ENCODE measurements at regions not wholly inside any gene's neighbourhood (a gene's known extent, or its start where the extent isn't known, plus 50 kb on each side); places are given as distances from the start of the nearest gene placed in this dataset.
"Not testable (repeated sequence)": the region's sequence is repeated elsewhere in the genome, so short reads cannot be mapped to it uniquely, and the experiment has no call there.

GRCh38 chr2:223166215-223166493 lies 114.2 kb downstream of the KCNE4 start:
- peaks cover 5 to 6% of the 10 kb centered on the region in 2 donors for H3K9me3 Mint-ChIP-seq
- no peaks in the 10 kb centered on the region for H3K36me3 Mint-ChIP-seq
- H3K27ac Mint-ChIP-seq, result no peak overlapping the region
- DNase-seq (ENCODE audit: low spot score in 2 of 2) (no peak), ATAC-seq (no peak)

GRCh38 chr2:223166983-223167650 lies 115.1 kb downstream of the KCNE4 start:
- Mint-ChIP-seq H3K27ac (no peak overlapping the region), H3K36me3 (no peaks in the 10 kb centered on the region), H3K9me3 (peaks cover 5 to 6% of the 10 kb centered on the region in 2 donors)
- DNase-seq (ENCODE audit: low spot score in 2 of 2) (no peak), ATAC-seq (no peak)

GRCh38 chr2:223169830-223170605 lies 118.0 kb downstream of the KCNE4 start:
- H3K9me3 Mint-ChIP-seq, result peaks cover 5 to 6% of the 10 kb centered on the region in 2 donors
- DNase-seq (ENCODE audit: low spot score in 2 of 2) (no peak), ATAC-seq (no peak)
- no peak overlapping the region for H3K27ac Mint-ChIP-seq
- H3K36me3 Mint-ChIP-seq, result no peaks in the 10 kb centered on the region

GRCh38 chr2:223176970-223177369 lies 125.0 kb downstream of the KCNE4 start:
- Mint-ChIP-seq H3K27ac (no peak overlapping the region), H3K36me3 (no peaks in the 10 kb centered on the region), H3K9me3 (no peaks in the 10 kb centered on the region)
- ATAC-seq (no peak), DNase-seq (ENCODE audit: low spot score in 2 of 2) (no peak)

GRCh38 chr2:223180463-223180862 lies 128.5 kb downstream of the KCNE4 start:
- H3K36me3 Mint-ChIP-seq, result no peaks in the 10 kb centered on the region
- DNase-seq (ENCODE audit: low spot score in 2 of 2), result no peak
- peaks cover 0 to 4% of the 10 kb centered on the region in 2 donors for H3K9me3 Mint-ChIP-seq
- no peak for ATAC-seq
- H3K27ac Mint-ChIP-seq, result no peak overlapping the region

- ATAC-seq (no peak), DNase-seq (ENCODE audit: low spot score in 2 of 2) (no peak)
- no peaks in the 10 kb centered on the region for H3K36me3 Mint-ChIP-seq
- no peak overlapping the region for H3K27ac Mint-ChIP-seq
- peaks cover 0 to 4% of the 10 kb centered on the region in 2 donors for H3K9me3 Mint-ChIP-seq
Observed at GRCh38 chr2:223181561-223181960, 129.6 kb downstream of the KCNE4 start.

GRCh38 chr2:223182356-223182755 lies 130.4 kb downstream of the KCNE4 start:
- no peak overlapping the region for H3K27ac Mint-ChIP-seq
- H3K9me3 Mint-ChIP-seq, result peaks cover 0 to 4% of the 10 kb centered on the region in 2 donors
- DNase-seq (ENCODE audit: low spot score in 2 of 2), result no peak
- ATAC-seq, result no peak
- no peaks in the 10 kb centered on the region for H3K36me3 Mint-ChIP-seq

GRCh38 chr2:223185638-223186037 lies 133.6 kb downstream of the KCNE4 start:
- H3K9me3 Mint-ChIP-seq, result peaks cover 0 to 4% of the 10 kb centered on the region in 2 donors
- DNase-seq (ENCODE audit: low spot score in 2 of 2), result no peak
- H3K36me3 Mint-ChIP-seq, result no peaks in the 10 kb centered on the region

GRCh38 chr2:223187256-223187655 lies 135.3 kb downstream of the KCNE4 start:
- no peak overlapping the region for H3K27ac Mint-ChIP-seq
- ATAC-seq (no peak), DNase-seq (ENCODE audit: low spot score in 2 of 2) (no peak)
- peaks cover 0 to 4% of the 10 kb centered on the region in 2 donors for H3K9me3 Mint-ChIP-seq
- H3K36me3 Mint-ChIP-seq, result no peaks in the 10 kb centered on the region

More at GRCh38 chr2:223185638-223186037, 133.6 kb downstream of the KCNE4 start:
- no peak overlapping the region for H3K27ac Mint-ChIP-seq
- no peak for ATAC-seq

GRCh38 chr2:223190561-223191206 lies 138.7 kb downstream of the KCNE4 start:
- not testable (repeated sequence) for H3K36me3 Mint-ChIP-seq; H3K27ac Mint-ChIP-seq; DNase-seq (ENCODE audit: low spot score in 2 of 2); ATAC-seq
- H3K9me3 Mint-ChIP-seq, result peaks cover 10 to 12% of the 10 kb centered on the region in 2 donors

- ATAC-seq (no peak), DNase-seq (ENCODE audit: low spot score in 2 of 2) (no peak)
- Mint-ChIP-seq H3K36me3 (peaks cover 0 to 6% of the 10 kb centered on the region in 2 donors), H3K9me3 (peaks cover 12 to 15% of the 10 kb centered on the region in 2 donors), H3K27ac (no peak overlapping the region)
Observed at GRCh38 chr2:223196331-223196730, 144.3 kb downstream of the KCNE4 start.

- H3K36me3 Mint-ChIP-seq, result peaks cover 0 to 6% of the 10 kb centered on the region in 2 donors
- H3K27ac Mint-ChIP-seq, result no peak overlapping the region
- no peak for DNase-seq (ENCODE audit: low spot score in 2 of 2)
- no peak for ATAC-seq
- peaks cover 12 to 15% of the 10 kb centered on the region in 2 donors for H3K9me3 Mint-ChIP-seq
Observed at GRCh38 chr2:223197046-223197445, 145.1 kb downstream of the KCNE4 start.

- DNase-seq (ENCODE audit: low spot score in 2 of 2) (no peak), ATAC-seq (no peak)
- no peak overlapping the region for H3K27ac Mint-ChIP-seq
- no peaks in the 10 kb centered on the region for H3K36me3 Mint-ChIP-seq
- H3K9me3 Mint-ChIP-seq, result peaks cover 0 to 6% of the 10 kb centered on the region in 2 donors
Observed at GRCh38 chr2:223199531-223200515, 147.8 kb downstream of the KCNE4 start.

- Mint-ChIP-seq H3K36me3 (peaks cover 0 to 10% of the 10 kb centered on the region in 2 donors), H3K27ac (no peak overlapping the region), H3K9me3 (peaks cover 4 to 11% of the 10 kb centered on the region in 2 donors)
- DNase-seq (ENCODE audit: low spot score in 2 of 2) (no peak), ATAC-seq (no peak)
Observed at GRCh38 chr2:223203971-223204929, 152.3 kb downstream of the KCNE4 start.

- peaks cover 15 to 19% of the 10 kb centered on the region in 2 donors for H3K9me3 Mint-ChIP-seq
- ATAC-seq, result no peak
- no peak overlapping the region for H3K27ac Mint-ChIP-seq
- DNase-seq (ENCODE audit: low spot score in 2 of 2), result no peak
- peaks cover 0 to 10% of the 10 kb centered on the region in 2 donors for H3K36me3 Mint-ChIP-seq
Observed at GRCh38 chr2:223210489-223210888, 158.5 kb downstream of the KCNE4 start.

Measured in activated naive CD4-positive, alpha-beta T cell treated with anti-CD3 and anti-CD28 coated beads, Interleukin-2, amount 50 U/mL, for 72 hours (primary cell).